Left ventricle myocardium inferior (tissue), 1 donor: ENCODE measurements at regions not wholly inside any gene's neighbourhood (a gene's known extent, or its start where the extent isn't known, plus 50 kb on each side); places are given as distances from the start of the nearest gene placed in this dataset.

Experiments
- DNase-seq: peaks from one replicate; pipeline ENCODE4 v3.0.0-alpha.2; 2020
- H3K27ac ChIP-seq: fragments of 200-600 bp; replicated peaks from 2 replicates; pipeline ENCODE4 v1.8.0; 2021
- H3K27me3 ChIP-seq: fragments of 200-600 bp; 2 replicates; pipeline ENCODE4 v1.8.0; 2021; ENCODE audit warnings: low read depth
- H3K36me3 ChIP-seq: fragments of 200-600 bp; 2 replicates; pipeline ENCODE4 v1.8.0; 2021
- H3K4me1 ChIP-seq: fragments of 200-600 bp; 2 replicates; pipeline ENCODE4 v1.8.0; 2021
- H3K4me3 ChIP-seq: fragments of 200-600 bp; 2 replicates; pipeline ENCODE4 v1.8.0; 2021; ENCODE audit warnings: mild to moderate bottlenecking, moderate library complexity
- H3K9me3 ChIP-seq: fragments of 200-600 bp; replicated peaks from 2 replicates; pipeline ENCODE4 v1.8.0; 2021
- intact Hi-C: fragments of 100-400 bp; cut with micrococcal nuclease; formaldehyde crosslinking; loops from one replicate; pipeline ENCODE4 v1.11.0; 2022
- TF ChIP-seq, protein P1 (sequence below): fragments of 200-600 bp; IDR thresholded peaks from 2 replicates; pipeline ENCODE4 v1.8.0; 2021; ENCODE audit warnings: antibody characterized with exemption, mild to moderate bottlenecking, borderline replicate concordance
- donor health status: DM: no; HTN: yes; CAD: no; lungs with severe emphysema.

DNA sequence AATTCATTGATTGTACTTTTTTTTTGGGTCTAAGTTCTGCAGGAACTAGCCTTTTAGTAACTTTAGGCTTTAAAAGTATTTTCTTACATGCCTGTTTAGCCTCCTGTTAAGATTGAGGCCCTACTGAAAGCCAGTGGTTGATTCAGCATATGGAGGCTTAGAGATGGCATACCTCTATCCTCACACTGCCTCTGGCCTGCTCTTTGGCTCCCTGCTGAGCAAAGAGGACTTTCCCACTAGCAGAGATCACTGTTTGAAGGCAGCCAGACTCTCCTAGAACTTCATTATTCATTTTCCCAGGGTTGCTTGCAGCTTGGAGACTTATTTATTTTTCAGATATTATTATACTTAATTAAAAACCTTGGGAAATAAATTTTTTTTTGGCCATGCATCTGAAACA is 405.6 kb upstream of the MEX3C start:
- intact Hi-C loops: no loop called here
- no peak overlapping the region for H3K4me3 ChIP-seq
- DNase-seq: no peak
- no peaks in the 10 kb centered on the region for H3K4me1 ChIP-seq
- peaks cover 19% of the 10 kb centered on the region for H3K27me3 ChIP-seq
- no peak overlapping the region for H3K27ac ChIP-seq
- H3K36me3 ChIP-seq: no peaks in the 10 kb centered on the region
- TF ChIP-seq, protein P1, sequence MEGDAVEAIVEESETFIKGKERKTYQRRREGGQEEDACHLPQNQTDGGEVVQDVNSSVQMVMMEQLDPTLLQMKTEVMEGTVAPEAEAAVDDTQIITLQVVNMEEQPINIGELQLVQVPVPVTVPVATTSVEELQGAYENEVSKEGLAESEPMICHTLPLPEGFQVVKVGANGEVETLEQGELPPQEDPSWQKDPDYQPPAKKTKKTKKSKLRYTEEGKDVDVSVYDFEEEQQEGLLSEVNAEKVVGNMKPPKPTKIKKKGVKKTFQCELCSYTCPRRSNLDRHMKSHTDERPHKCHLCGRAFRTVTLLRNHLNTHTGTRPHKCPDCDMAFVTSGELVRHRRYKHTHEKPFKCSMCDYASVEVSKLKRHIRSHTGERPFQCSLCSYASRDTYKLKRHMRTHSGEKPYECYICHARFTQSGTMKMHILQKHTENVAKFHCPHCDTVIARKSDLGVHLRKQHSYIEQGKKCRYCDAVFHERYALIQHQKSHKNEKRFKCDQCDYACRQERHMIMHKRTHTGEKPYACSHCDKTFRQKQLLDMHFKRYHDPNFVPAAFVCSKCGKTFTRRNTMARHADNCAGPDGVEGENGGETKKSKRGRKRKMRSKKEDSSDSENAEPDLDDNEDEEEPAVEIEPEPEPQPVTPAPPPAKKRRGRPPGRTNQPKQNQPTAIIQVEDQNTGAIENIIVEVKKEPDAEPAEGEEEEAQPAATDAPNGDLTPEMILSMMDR: no peak
- H3K9me3 ChIP-seq: peaks cover 12% of the 10 kb centered on the region

GRCh38 chr18:51603551-51603950 is 406.1 kb upstream of the MEX3C start:
- Histone ChIP-seq H3K4me3 (no peak overlapping the region), H3K27ac (no peak overlapping the region), H3K4me1 (no peaks in the 10 kb centered on the region), H3K27me3 (peaks cover 23% of the 10 kb centered on the region), H3K9me3 (peaks cover 7% of the 10 kb centered on the region), H3K36me3 (no peaks in the 10 kb centered on the region)
- TF ChIP-seq, protein P1: no peak
- no peak for DNase-seq
- intact Hi-C loops: no loop called here

DNA sequence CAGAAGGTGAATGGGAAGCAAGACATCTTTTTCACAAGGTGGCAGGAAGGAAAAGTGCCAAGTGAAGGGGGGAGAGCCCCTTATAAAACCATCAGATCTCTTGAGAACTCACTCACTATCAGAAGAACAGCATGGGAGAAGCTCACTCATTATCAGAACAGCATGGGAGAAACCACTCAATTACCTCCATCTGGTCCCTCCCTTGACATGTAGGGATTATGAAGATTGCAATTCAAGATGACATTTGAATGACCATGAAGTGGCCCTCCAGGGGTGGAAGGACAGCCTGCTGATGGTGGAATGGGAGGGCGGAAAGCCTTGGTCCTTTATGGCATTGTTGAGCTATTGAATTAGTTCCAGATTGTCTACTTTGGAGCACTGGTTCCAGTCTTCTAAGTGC is 413.0 kb upstream of the MEX3C start:
- no peak overlapping the region for H3K4me3 ChIP-seq
- intact Hi-C loops: no loop called here
- H3K36me3 ChIP-seq: no peaks in the 10 kb centered on the region
- TF ChIP-seq, protein P1: no peak
- no peak for DNase-seq
- H3K27ac ChIP-seq: no peak overlapping the region
- peaks cover 40% of the 10 kb centered on the region for H3K27me3 ChIP-seq
- H3K9me3 ChIP-seq: no peaks in the 10 kb centered on the region
- H3K4me1 ChIP-seq: no peaks in the 10 kb centered on the region

GRCh38 chr18:51611326-51611725 is 413.8 kb upstream of the MEX3C start:
- Histone ChIP-seq H3K27ac (no peak overlapping the region), H3K4me1 (no peaks in the 10 kb centered on the region), H3K9me3 (no peaks in the 10 kb centered on the region), H3K27me3 (peaks cover 39% of the 10 kb centered on the region), H3K36me3 (no peaks in the 10 kb centered on the region), H3K4me3 (no peak overlapping the region)
- TF ChIP-seq, protein P1: no peak
- no peak for DNase-seq
- intact Hi-C loops: no loop called here

DNA sequence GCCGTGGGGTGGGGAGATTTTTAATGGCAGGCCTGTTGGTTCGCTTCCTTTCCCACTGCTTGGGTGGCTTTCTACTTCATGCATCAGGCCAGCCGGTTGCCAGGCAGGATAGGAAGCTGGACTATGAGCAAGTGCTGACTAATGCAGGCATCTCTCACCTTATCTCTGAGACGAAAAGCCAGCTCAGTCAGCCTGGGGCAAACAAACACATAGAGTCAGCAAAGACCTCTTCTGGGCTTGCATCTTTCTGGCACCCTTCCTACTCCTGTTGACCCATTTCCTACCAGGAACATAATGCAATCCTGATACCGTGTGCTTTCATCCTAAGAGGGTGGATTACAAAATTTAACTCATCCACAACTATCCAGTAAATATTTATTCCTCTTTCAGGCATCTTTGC is 416.6 kb upstream of the MEX3C start:
- no peaks in the 10 kb centered on the region for H3K4me1 ChIP-seq
- H3K36me3 ChIP-seq: no peaks in the 10 kb centered on the region
- peaks cover 12% of the 10 kb centered on the region for H3K27me3 ChIP-seq
- no peak for DNase-seq
- H3K4me3 ChIP-seq: no peak overlapping the region
- intact Hi-C loops: no loop called here
- H3K27ac ChIP-seq: no peak overlapping the region
- TF ChIP-seq, protein P1: no peak
- no peaks in the 10 kb centered on the region for H3K9me3 ChIP-seq
